ENCODE measurements at regions not wholly inside any gene's neighbourhood (a gene's known extent, or its start where the extent isn't known, plus 50 kb on each side); places are given as distances from the start of the nearest gene placed in this dataset.

GRCh38 chr9:1759771-1760300 is 255.3 kb upstream of the SMARCA2 start:
- H3K9me2 ChIP-seq (ENCODE audit: low read depth, low read length), result no peaks in the 10 kb centered on the region
- no peaks in the 10 kb centered on the region for H4K20me1 ChIP-seq (ENCODE audit: insufficient read depth, low read length)
- H3K9ac ChIP-seq (ENCODE audit: low read length), result no peak overlapping the region
- no peak for TF ChIP-seq CTCF (IDR thresholded peaks at IDR 0.05; ENCODE audit: low read length)
- TF ChIP-seq EZH2 (IDR thresholded peaks at IDR 0.05; ENCODE audit: borderline replicate concordance, low read length), result no peak
- H3K79me2 ChIP-seq (ENCODE audit: insufficient read depth, low read length), result no peaks in the 10 kb centered on the region
- no peaks in the 10 kb centered on the region for H3K36me3 ChIP-seq (ENCODE audit: insufficient read depth, low read length)
- H3K27me3 ChIP-seq (ENCODE audit: insufficient read depth, low read length), result no peaks in the 10 kb centered on the region
- no peaks in the 10 kb centered on the region for H3F3A ChIP-seq (ENCODE audit: insufficient read depth, low read length)
- H3K4me2 ChIP-seq (ENCODE audit: low read length), result no peak overlapping the region
- no peak overlapping the region for H2AFZ ChIP-seq (ENCODE audit: low read length)
- no peaks in the 10 kb centered on the region for H3K4me1 ChIP-seq (ENCODE audit: insufficient read depth, low read length, severe bottlenecking)
- no peak overlapping the region for H3K4me3 ChIP-seq (ENCODE audit: low read depth, low read length, poor library complexity, severe bottlenecking)
- H3K27ac ChIP-seq (ENCODE audit: low read depth, low read length, poor library complexity, severe bottlenecking), result no peak overlapping the region
- H3K9me3 ChIP-seq (ENCODE audit: low read length), result no peaks in the 10 kb centered on the region

- Histone ChIP-seq H3K4me3 (ENCODE audit: low read depth, low read length, poor library complexity, severe bottlenecking) (no peak overlapping the region), H2AFZ (ENCODE audit: low read length) (no peak overlapping the region), H3K9me3 (ENCODE audit: low read length) (no peaks in the 10 kb centered on the region), H4K20me1 (ENCODE audit: insufficient read depth, low read length) (no peaks in the 10 kb centered on the region), H3K27me3 (ENCODE audit: insufficient read depth, low read length) (no peaks in the 10 kb centered on the region), H3K9me2 (ENCODE audit: low read depth, low read length) (no peaks in the 10 kb centered on the region), H3F3A (ENCODE audit: insufficient read depth, low read length) (no peaks in the 10 kb centered on the region), H3K9ac (ENCODE audit: low read length) (no peak overlapping the region), H3K4me1 (ENCODE audit: insufficient read depth, low read length, severe bottlenecking) (no peaks in the 10 kb centered on the region), H3K79me2 (ENCODE audit: insufficient read depth, low read length) (no peaks in the 10 kb centered on the region), H3K27ac (ENCODE audit: low read depth, low read length, poor library complexity, severe bottlenecking) (no peak overlapping the region), H3K4me2 (ENCODE audit: low read length) (no peak overlapping the region), H3K36me3 (ENCODE audit: insufficient read depth, low read length) (no peaks in the 10 kb centered on the region)
- no peak for TF ChIP-seq EZH2 (IDR thresholded peaks at IDR 0.05; ENCODE audit: borderline replicate concordance, low read length)
- TF ChIP-seq CTCF (IDR thresholded peaks at IDR 0.05; ENCODE audit: low read length), result no peak
Observed at GRCh38 chr9:1761807-1762206, 253.3 kb upstream of the SMARCA2 start.

GRCh38 chr9:1766042-1766441 is 249.1 kb upstream of the SMARCA2 start:
- no peak overlapping the region for H3K4me2 ChIP-seq (ENCODE audit: low read length)
- no peaks in the 10 kb centered on the region for H3F3A ChIP-seq (ENCODE audit: insufficient read depth, low read length)
- no peaks in the 10 kb centered on the region for H4K20me1 ChIP-seq (ENCODE audit: insufficient read depth, low read length)
- H3K9me3 ChIP-seq (ENCODE audit: low read length), result no peaks in the 10 kb centered on the region
- no peak overlapping the region for H3K27ac ChIP-seq (ENCODE audit: low read depth, low read length, poor library complexity, severe bottlenecking)
- no peaks in the 10 kb centered on the region for H3K27me3 ChIP-seq (ENCODE audit: insufficient read depth, low read length)
- no peaks in the 10 kb centered on the region for H3K9me2 ChIP-seq (ENCODE audit: low read depth, low read length)
- H3K4me1 ChIP-seq (ENCODE audit: insufficient read depth, low read length, severe bottlenecking), result no peaks in the 10 kb centered on the region
- TF ChIP-seq CTCF (IDR thresholded peaks at IDR 0.05; ENCODE audit: low read length) (no peak), EZH2 (IDR thresholded peaks at IDR 0.05; ENCODE audit: borderline replicate concordance, low read length) (no peak)
- no peak overlapping the region for H3K9ac ChIP-seq (ENCODE audit: low read length)
- no peaks in the 10 kb centered on the region for H3K79me2 ChIP-seq (ENCODE audit: insufficient read depth, low read length)
- H3K36me3 ChIP-seq (ENCODE audit: insufficient read depth, low read length), result no peaks in the 10 kb centered on the region
- no peak overlapping the region for H2AFZ ChIP-seq (ENCODE audit: low read length)
- no peak overlapping the region for H3K4me3 ChIP-seq (ENCODE audit: low read depth, low read length, poor library complexity, severe bottlenecking)

Measured in OCI-LY1 (cell line).